IMR-90 (cell line): ENCODE measurements at regions not wholly inside any gene's neighbourhood (a gene's known extent, or its start where the extent isn't known, plus 50 kb on each side); places are given as distances from the start of the nearest gene placed in this dataset.

ENCODE experiments used
- ATAC-seq: fragments of 200-7000 bp; cut with Tn5 transposase; 2 replicates; pipeline ENCODE4 v1.9.1; 2020; ENCODE audit warnings: low read depth, mild to moderate bottlenecking, moderate library complexity
- BruUV-seq: library from RNA; stranded (reverse); fragments of 400-500 nt; replicated peaks from 2 replicates; lab custom pipeline; 2021; lab: Mats Ljungman, UMichigan
- CTCF ChIA-PET: fragments of 300-600 bp; formaldehyde crosslinking; extraction: SDS; loops from one replicate; lab custom pipeline; 2021; ENCODE audit warnings: antibody characterized with exemption; lab: Yijun Ruan, JAX
- POLR2A ChIA-PET: fragments of 300-600 bp; sonication (Branson Sonifier 250); formaldehyde crosslinking; loops from one replicate; lab custom pipeline; 2022; ENCODE audit warnings: antibody characterized with exemption; ENCODE audit not compliant: unreplicated experiment; lab: Charles Lee
- DNase-seq: peaks from one replicate; pipeline ENCODE4 v3.0.0; 2013
- H2AFZ ChIP-seq: replicated peaks from 2 replicates; pipeline ENCODE3; 2013; ENCODE audit warnings: low read length, mild to moderate bottlenecking; ENCODE audit not compliant: poor library complexity
- H2AK5ac ChIP-seq: 2 replicates; pipeline ENCODE4 v1.6.1; 2013; ENCODE audit warnings: low read depth, low read length, inconsistent platforms
- H2AK9ac ChIP-seq: replicated peaks from 2 replicates; pipeline ENCODE3; 2013; ENCODE audit warnings: mild to moderate bottlenecking, low read depth, low read length, moderate library complexity; ENCODE audit not compliant: poor library complexity
- H2BK120ac ChIP-seq: 2 replicates; pipeline ENCODE4 v1.6.1; 2013; ENCODE audit warnings: low read depth, low read length, inconsistent platforms
- H2BK15ac ChIP-seq: 3 replicates; pipeline ENCODE4 v1.6.1; 2013; ENCODE audit warnings: low read depth, low read length, inconsistent platforms
- H2BK20ac ChIP-seq: 2 replicates; pipeline ENCODE4 v1.6.1; 2013; ENCODE audit warnings: low read depth, mild to moderate bottlenecking, inconsistent platforms, low read length, moderate library complexity
- H2BK5ac ChIP-seq: 2 replicates; pipeline ENCODE4 v1.6.1; 2013; ENCODE audit warnings: mild to moderate bottlenecking, low read depth, low read length, inconsistent platforms; ENCODE audit not compliant: poor library complexity, severe bottlenecking
- H3K14ac ChIP-seq: replicated peaks from 2 replicates; pipeline ENCODE4 v1.6.1; 2013; ENCODE audit warnings: low read depth, low read length, inconsistent platforms
- H3K18ac ChIP-seq: 2 replicates; pipeline ENCODE4 v1.6.1; 2013; ENCODE audit warnings: low read depth, low read length, control low read depth
- H3K23ac ChIP-seq: 2 replicates; pipeline ENCODE4 v1.6.1; 2013; ENCODE audit warnings: low read depth, low read length, inconsistent platforms
- H3K27ac ChIP-seq: 2 replicates; pipeline ENCODE4 v1.5.1; 2013; ENCODE audit warnings: mild to moderate bottlenecking, control low read depth, low read length; ENCODE audit not compliant: insufficient read depth
- H3K27me3 ChIP-seq: 2 replicates; pipeline ENCODE4 v1.6.1; 2013; ENCODE audit warnings: low read length; ENCODE audit not compliant: control insufficient read depth, insufficient read depth
- H3K36me3 ChIP-seq: 2 replicates; pipeline ENCODE4 v1.6.1; 2013; ENCODE audit warnings: low read length, mixed read lengths; ENCODE audit not compliant: control insufficient read depth, insufficient read depth
- H3K4ac ChIP-seq: 2 replicates; pipeline ENCODE4 v1.6.1; 2013; ENCODE audit warnings: low read depth, low read length, inconsistent platforms
- H3K4me1 ChIP-seq: 2 replicates; pipeline ENCODE4 v1.6.1; 2013; ENCODE audit warnings: low read length, mixed read lengths; ENCODE audit not compliant: control insufficient read depth, insufficient read depth
- H3K4me2 ChIP-seq: 2 replicates; pipeline ENCODE4 v1.6.1; 2013; ENCODE audit warnings: low read depth, mild to moderate bottlenecking, control low read depth, low read length, moderate library complexity
- H3K4me3 ChIP-seq: 2 replicates; pipeline ENCODE4 v1.5.1; 2013; ENCODE audit warnings: low read depth, mild to moderate bottlenecking, control low read depth, low read length, moderate library complexity; ENCODE audit not compliant: insufficient read depth
- H3K56ac ChIP-seq: 2 replicates; pipeline ENCODE4 v1.6.1; 2013; ENCODE audit warnings: low read length, inconsistent platforms; ENCODE audit not compliant: insufficient read depth; ENCODE audit errors: extremely low read depth
- H3K79me1 ChIP-seq, 2 experiments: 2 replicates each; pipeline ENCODE4 v1.6.1; 2013; ENCODE audit warnings: low read length in 2 of 2, inconsistent platforms in 1 of 2, low read depth in 1 of 2
- H3K9ac ChIP-seq: 2 replicates; pipeline ENCODE4 v1.6.1; 2013; ENCODE audit warnings: low read depth, low read length, control low read depth
- H3K9me1 ChIP-seq: 2 replicates; pipeline ENCODE4 v1.6.1; 2013; ENCODE audit warnings: low read length, inconsistent platforms; ENCODE audit not compliant: insufficient read depth
- H3K9me3 ChIP-seq: 2 replicates; pipeline ENCODE4 v1.6.1; 2013; ENCODE audit warnings: low read length; ENCODE audit not compliant: control insufficient read depth, insufficient read depth
- H4K20me1 ChIP-seq: 2 replicates; pipeline ENCODE4 v1.6.1; 2013; ENCODE audit warnings: low read length, inconsistent platforms; ENCODE audit not compliant: insufficient read depth
- H4K5ac ChIP-seq: 2 replicates; pipeline ENCODE4 v1.6.1; 2013; ENCODE audit warnings: mild to moderate bottlenecking, low read depth, low read length, control low read depth
- H4K8ac ChIP-seq, 2 experiments: 2 replicates each; pipeline ENCODE4 v1.6.1; 2013; ENCODE audit warnings: low read depth in 2 of 2, low read length in 2 of 2, control low read depth in 1 of 2, inconsistent platforms in 1 of 2
- H4K91ac ChIP-seq: 2 replicates; pipeline ENCODE4 v1.6.1; 2013; ENCODE audit warnings: low read depth, low read length, inconsistent platforms; ENCODE audit not compliant: insufficient read depth
- BHLHE40 ChIP-seq: fragments of 150-350 bp; IDR thresholded peaks from 2 replicates; pipeline ENCODE4 v1.6.1; 2016; ENCODE audit warnings: mild to moderate bottlenecking, low read depth, low read length
- CEBPB ChIP-seq: IDR thresholded peaks from 2 replicates; pipeline ENCODE4 v1.6.1; 2012; ENCODE audit warnings: low read depth, low read length, improper control_type of control experiment
- MAZ ChIP-seq: IDR thresholded peaks from 2 replicates; pipeline ENCODE4 v1.6.1; 2012; ENCODE audit warnings: low read depth, mild to moderate bottlenecking, low read length, improper control_type of control experiment, moderate library complexity, borderline replicate concordance
- NFE2L2 ChIP-seq: fragments of 150-350 bp; IDR thresholded peaks from 2 replicates; pipeline ENCODE4 v1.6.1; 2016; ENCODE audit warnings: low read depth, mild to moderate bottlenecking, low read length
- POLR2A ChIP-seq: IDR thresholded peaks from 2 replicates; pipeline ENCODE4 v1.6.1; 2012; ENCODE audit warnings: mild to moderate bottlenecking, low read depth, low read length
- RAD21 ChIP-seq: IDR thresholded peaks from 2 replicates; pipeline ENCODE4 v1.6.1; 2012; ENCODE audit warnings: low read length, improper control_type of control experiment
- RFX5 ChIP-seq: IDR thresholded peaks from 2 replicates; pipeline ENCODE4 v1.8.0; 2012; ENCODE audit warnings: low read depth, mild to moderate bottlenecking, low read length, moderate library complexity
- SMC3 ChIP-seq: fragments of 150-350 bp; IDR thresholded peaks from 2 replicates; pipeline ENCODE4 v1.6.1; 2016; ENCODE audit warnings: low read depth, mild to moderate bottlenecking, antibody characterized with exemption, low read length, moderate library complexity
- WGBS, 2 experiments: methylation state at CpG; one replicate each; pipeline versions ENCODE4 v1.1.5 to v1.1.7; 2013; ENCODE audit warnings: missing lambda C conversion rate in 2 of 2; ENCODE audit not compliant: insufficient read length in 1 of 2; ENCODE audit errors: extremely low coverage in 2 of 2; 5-methylcytosine and 5-hydroxymethylcytosine counted together
- dilution Hi-C: fragments of 300-500 bp; cut with HindIII; formaldehyde crosslinking; loops from one replicate; pipeline ENCODE4 v1.14.3; 2018; ENCODE audit warnings: low sequenced_read_pairs; ENCODE audit not compliant: unreplicated experiment
- in situ Hi-C: fragments of 300-500 bp; cut with MboI; formaldehyde crosslinking; loops from 3 replicates; pipeline ENCODE4 v1.14.3; 2019; ENCODE audit warnings: low sequenced_read_pairs, inconsistent platforms, mixed read lengths
- intact Hi-C: fragments of 100-400 bp; cut with micrococcal nuclease; formaldehyde crosslinking; loops from 2 replicates; pipeline ENCODE4 v1.10.0; 2022
- TF ChIP-seq, protein P1 (sequence below): fragments of 150-350 bp; IDR thresholded peaks from 2 replicates; pipeline ENCODE4 v1.6.1; 2016; ENCODE audit warnings: low read depth, mild to moderate bottlenecking, low read length, moderate library complexity, borderline replicate concordance

DNA sequence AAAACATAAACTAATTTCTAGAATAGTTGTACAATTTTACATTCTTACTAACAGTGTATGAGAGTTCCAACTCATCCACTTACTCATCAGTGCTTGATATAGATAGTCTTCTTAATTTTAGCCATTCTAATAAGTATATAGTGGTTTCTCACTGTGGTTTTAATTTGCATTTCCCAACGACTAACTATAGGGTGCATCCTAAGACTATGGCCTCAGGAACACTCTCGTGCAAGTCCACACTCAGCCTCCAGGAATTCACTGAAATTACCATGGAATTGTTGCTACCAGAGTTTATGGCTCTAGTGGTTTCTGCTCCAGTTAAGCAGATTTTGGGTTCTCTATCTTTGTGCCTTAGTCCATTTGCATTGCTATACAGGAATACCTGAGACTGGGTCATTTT is 60.1 kb upstream of the GUCY1A2 start:
- H3K27ac ChIP-seq = no peak overlapping the region
- H3K9me1 ChIP-seq = no peaks in the 10 kb centered on the region
- no peaks in the 10 kb centered on the region for H3K27me3 ChIP-seq
- intact Hi-C loops = no loop called here
- no peak overlapping the region for H3K4me2 ChIP-seq
- no peak overlapping the region for H2AK9ac ChIP-seq
- H3K14ac ChIP-seq = no peak overlapping the region
- H2BK20ac ChIP-seq = no peak overlapping the region
- no peak overlapping the region for H3K56ac ChIP-seq
- ATAC-seq (no peak), DNase-seq (no peak)
- no peak overlapping the region for H2AFZ ChIP-seq
- BruUV-seq = no TSS peak
- H3K4me1 ChIP-seq = no peaks in the 10 kb centered on the region
- no peak overlapping the region for H2BK5ac ChIP-seq
- no peak overlapping the region for H4K8ac ChIP-seq
- H2AK5ac ChIP-seq = no peak overlapping the region
- H3K9ac ChIP-seq = no peak overlapping the region
- H4K91ac ChIP-seq = no peak overlapping the region
- H4K5ac ChIP-seq = no peak overlapping the region
- no peak overlapping the region for H2BK15ac ChIP-seq
- no CpG with 5 or more reads among the region's 2 CpGs for WGBS, 2 experiments
- no peak overlapping the region for H3K4me3 ChIP-seq
- no peaks in the 10 kb centered on the region for H3K36me3 ChIP-seq
- ChIA-PET CTCF (no interaction called here), POLR2A (no interaction called here)
- no peak overlapping the region for H3K4ac ChIP-seq
- no peak overlapping the region for H3K23ac ChIP-seq
- H2BK120ac ChIP-seq = no peak overlapping the region
- dilution Hi-C loops = no loop called here
- no peak overlapping the region for H3K18ac ChIP-seq
- no peaks in the 10 kb centered on the region for H4K20me1 ChIP-seq
- H3K79me1 ChIP-seq = no peaks in the 10 kb centered on the region
- TF ChIP-seq NFE2L2 = no peak
- TF ChIP-seq RAD21 = no peak
- no peak for TF ChIP-seq BHLHE40
- TF ChIP-seq, protein P1, sequence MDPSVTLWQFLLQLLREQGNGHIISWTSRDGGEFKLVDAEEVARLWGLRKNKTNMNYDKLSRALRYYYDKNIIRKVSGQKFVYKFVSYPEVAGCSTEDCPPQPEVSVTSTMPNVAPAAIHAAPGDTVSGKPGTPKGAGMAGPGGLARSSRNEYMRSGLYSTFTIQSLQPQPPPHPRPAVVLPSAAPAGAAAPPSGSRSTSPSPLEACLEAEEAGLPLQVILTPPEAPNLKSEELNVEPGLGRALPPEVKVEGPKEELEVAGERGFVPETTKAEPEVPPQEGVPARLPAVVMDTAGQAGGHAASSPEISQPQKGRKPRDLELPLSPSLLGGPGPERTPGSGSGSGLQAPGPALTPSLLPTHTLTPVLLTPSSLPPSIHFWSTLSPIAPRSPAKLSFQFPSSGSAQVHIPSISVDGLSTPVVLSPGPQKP = no peak
- no peak for TF ChIP-seq POLR2A
- no peak for TF ChIP-seq RFX5
- TF ChIP-seq MAZ = no peak
- no peak for TF ChIP-seq SMC3
- TF ChIP-seq CEBPB = no peak
- in situ Hi-C loops = no loop called here
- peaks cover 7% of the 10 kb centered on the region for H3K9me3 ChIP-seq
